SK-N-SH (cell line): ENCODE measurements at regions not wholly inside any gene's neighbourhood (a gene's known extent, or its start where the extent isn't known, plus 50 kb on each side); places are given as distances from the start of the nearest gene placed in this dataset.

Source experiments
- CTCF ChIA-PET: fragments of 300-600, 350-600 bp; formaldehyde crosslinking; extraction: SDS; loops from one replicate; lab custom pipeline; 2021; lab: Yijun Ruan, JAX
- POLR2A ChIA-PET: fragments of 350-600 bp; sonication (Branson Sonifier 250); formaldehyde crosslinking; extraction: SDS; loops from one replicate; lab custom pipeline; 2020; ENCODE audit warnings: antibody characterized with exemption, inconsistent platforms; lab: Yijun Ruan, JAX
- DNase-seq: peaks from one replicate; pipeline ENCODE4 v3.0.0; 2012
- H2AFZ ChIP-seq: fragments of 200-600 bp; sonication (generic); 2 replicates; pipeline ENCODE4 v1.8.1; 2016; ENCODE audit warnings: antibody characterized with exemption, mild to moderate bottlenecking, low read depth
- H3F3A ChIP-seq: fragments of 200-600 bp; sonication (generic); replicated peaks from 2 replicates; pipeline ENCODE3; 2016; ENCODE audit warnings: antibody characterized with exemption, mild to moderate bottlenecking; ENCODE audit not compliant: insufficient read depth
- H3K27ac ChIP-seq, 2 experiments: fragments of 200-500 bp in 1 of 2; fragments of 200-600 bp in 1 of 2; sonication (Bioruptor generic) in 1 of 2; sonication (generic), shearing (Covaris generic) in 1 of 2; 2 replicates each; pipeline versions ENCODE4 v1.5.1 to v1.6.1; 2014 to 2016; ENCODE audit warnings: low read depth in 2 of 2, inconsistent platforms in 1 of 2, low read length in 1 of 2, mild to moderate bottlenecking in 1 of 2, mixed read lengths in 1 of 2
- H3K27me3 ChIP-seq: fragments of 200-600 bp; sonication (generic), shearing (Covaris generic); 2 replicates; pipeline ENCODE4 v1.6.1; 2016; ENCODE audit warnings: mixed run types; ENCODE audit not compliant: insufficient read depth
- H3K36me3 ChIP-seq, 2 experiments: fragments of 200-500 bp in 1 of 2; fragments of 200-600 bp in 1 of 2; sonication (Bioruptor generic) in 1 of 2; sonication (generic) in 1 of 2; replicated peaks in 1 of 2; 2 replicates each; pipeline versions ENCODE3 to v1.5.1; 2014 to 2016; ENCODE audit warnings: low read length in 1 of 2, mild to moderate bottlenecking in 1 of 2; ENCODE audit not compliant: insufficient read depth in 2 of 2, control insufficient read depth in 1 of 2
- H3K4me1 ChIP-seq, 2 experiments: fragments of 200-500 bp in 1 of 2; fragments of 200-600 bp in 1 of 2; sonication (Bioruptor generic) in 1 of 2; sonication (generic), shearing (Covaris generic) in 1 of 2; 2 replicates each; pipeline versions ENCODE4 v1.5.1 to v1.6.1; 2014 to 2016; ENCODE audit warnings: low read depth in 1 of 2, low read length in 1 of 2, mixed run types in 1 of 2; ENCODE audit not compliant: insufficient read depth in 2 of 2, control insufficient read depth in 1 of 2
- H3K4me2 ChIP-seq: fragments of 200-600 bp; sonication (generic), shearing (Covaris generic); 2 replicates; pipeline ENCODE4 v1.6.1; 2017; ENCODE audit warnings: mixed run types
- H3K4me3 ChIP-seq, 2 experiments: fragments of 200-500 bp in 1 of 2; fragments of 200-600 bp in 1 of 2; sonication (Bioruptor generic) in 1 of 2; sonication (generic), shearing (Covaris generic) in 1 of 2; 2 replicates each; pipeline versions ENCODE4 v1.5.1 to v1.8.1; 2014 to 2016; ENCODE audit warnings: low read depth in 2 of 2, inconsistent platforms in 1 of 2, low read length in 1 of 2, mild to moderate bottlenecking in 1 of 2, mixed read lengths in 1 of 2, moderate library complexity in 1 of 2
- H3K79me2 ChIP-seq: fragments of 200-600 bp; sonication (generic); 2 replicates; pipeline ENCODE4 v1.8.1; 2017; ENCODE audit warnings: mild to moderate bottlenecking; ENCODE audit not compliant: insufficient read depth
- H3K9ac ChIP-seq: fragments of 200-600 bp; sonication (generic); 2 replicates; pipeline ENCODE4 v1.6.1; 2017; ENCODE audit warnings: mixed run types
- H3K9me2 ChIP-seq: fragments of 200-600 bp; sonication (generic); 2 replicates; pipeline ENCODE4 v1.6.1; 2017; ENCODE audit warnings: mixed run types
- H3K9me3 ChIP-seq: fragments of 200-600 bp; sonication (generic); 2 replicates; pipeline ENCODE4 v1.6.1; 2017; ENCODE audit warnings: mixed run types, mild to moderate bottlenecking, moderate library complexity
- H4K20me1 ChIP-seq: fragments of 200-600 bp; sonication (generic); 2 replicates; pipeline ENCODE4 v1.6.1; 2017; ENCODE audit warnings: mild to moderate bottlenecking, mixed run types; ENCODE audit not compliant: insufficient read depth
- CTCF ChIP-seq: fragments of 200-600 bp; sonication (generic); IDR thresholded peaks from 2 replicates; pipeline ENCODE4 v1.6.1; 2017; ENCODE audit warnings: antibody characterized with exemption, mild to moderate bottlenecking, moderate library complexity
- ELF1 ChIP-seq: IDR thresholded peaks from 2 replicates; pipeline ENCODE4 v1.4.0; 2012
- EP300 ChIP-seq, 2 experiments: IDR thresholded peaks; 2 replicates each; pipeline versions ENCODE4 v1.4.0 to v1.6.1; 2012; ENCODE audit warnings: borderline replicate concordance in 1 of 2, low read depth in 1 of 2, low read length in 1 of 2
- FOSL2 ChIP-seq: IDR thresholded peaks from 2 replicates; pipeline ENCODE4 v1.4.0; 2012; ENCODE audit warnings: low read depth, mild to moderate bottlenecking, moderate library complexity, borderline replicate concordance
- FOXJ3 ChIP-seq: sonication (generic); formaldehyde crosslinking; IDR thresholded peaks from 2 replicates; pipeline ENCODE4 v1.5.1; 2020; ENCODE audit warnings: mild to moderate bottlenecking, missing genetic modification reagents
- FOXM1 ChIP-seq: IDR thresholded peaks from 2 replicates; pipeline ENCODE4 v1.4.0; 2012; ENCODE audit warnings: low read depth, mild to moderate bottlenecking
- GABPA ChIP-seq: IDR thresholded peaks from 2 replicates; pipeline ENCODE4 v1.4.0; 2012; ENCODE audit warnings: low read depth, mild to moderate bottlenecking
- GATA2 ChIP-seq: sonication (generic); formaldehyde crosslinking; IDR thresholded peaks from 2 replicates; pipeline ENCODE4 v1.5.0; 2020; ENCODE audit warnings: mild to moderate bottlenecking, missing genetic modification reagents
- IRF3 ChIP-seq: fragments of 150-350 bp; IDR thresholded peaks from 2 replicates; pipeline ENCODE4 v1.6.1; 2016; ENCODE audit warnings: mild to moderate bottlenecking, low read depth, low read length
- MAX ChIP-seq: IDR thresholded peaks from 2 replicates; pipeline ENCODE4 v1.4.0; 2012; ENCODE audit warnings: low read depth
- MEF2A ChIP-seq: IDR thresholded peaks from 2 replicates; pipeline ENCODE4 v1.4.0; 2012; ENCODE audit warnings: low read depth, borderline replicate concordance
- NFIC ChIP-seq: IDR thresholded peaks from 2 replicates; pipeline ENCODE4 v1.4.0; 2012; ENCODE audit warnings: borderline replicate concordance
- PBX3 ChIP-seq: IDR thresholded peaks from 2 replicates; pipeline ENCODE4; 2012
- RCOR1 ChIP-seq: fragments of 150-350 bp; IDR thresholded peaks from 2 replicates; pipeline ENCODE4 v1.6.1; 2017; ENCODE audit warnings: antibody characterized with exemption, low read length
- REST ChIP-seq: IDR thresholded peaks from 2 replicates; pipeline ENCODE4 v1.6.1; 2012; ENCODE audit warnings: mild to moderate bottlenecking, low read depth, low read length, moderate library complexity
- SMC3 ChIP-seq: IDR thresholded peaks from 2 replicates; pipeline ENCODE4 v1.6.1; 2012; ENCODE audit warnings: low read depth, low read length, improper control_type of control experiment
- TEAD4 ChIP-seq: IDR thresholded peaks from 2 replicates; pipeline ENCODE4 v1.4.0; 2012; ENCODE audit warnings: mild to moderate bottlenecking, borderline replicate concordance; ENCODE audit not compliant: insufficient read depth
- USF1 ChIP-seq: IDR thresholded peaks from 2 replicates; pipeline ENCODE4 v1.4.0; 2012; ENCODE audit warnings: low read depth, borderline replicate concordance
- USF2 ChIP-seq: fragments of 150-350 bp; IDR thresholded peaks from 2 replicates; pipeline ENCODE4 v1.6.1; 2017; ENCODE audit warnings: antibody characterized with exemption, low read length, low read depth, borderline replicate concordance

- POLR2A ChIA-PET: no interaction called here
These were observed 113.5 kb upstream of the EDNRB start for GRCh38 chr13:78032132-78032531.

More at GRCh38 chr13:78032132-78032531, 113.5 kb upstream of the EDNRB start:
- Histone ChIP-seq H3K79me2 (no peaks in the 10 kb centered on the region), H3K4me3 (no peak overlapping the region), H3K4me2 (no peak overlapping the region), H2AFZ (no peak overlapping the region), H3K9me2 (0 out of 2 replicates have a peak, but pooled peaks cover 3% of the 10 kb centered on the region), H3K9ac (no peak overlapping the region), H3K36me3 (no peaks in the 10 kb centered on the region), H3K27ac (no peak overlapping the region), H3K4me1 (no peaks in the 10 kb centered on the region), H4K20me1 (no peaks in the 10 kb centered on the region), H3K27me3 (no peaks in the 10 kb centered on the region), H3K9me3 (no peaks in the 10 kb centered on the region), H3F3A (no peaks in the 10 kb centered on the region)
- CTCF ChIA-PET: no interaction called here
- no peak for TF ChIP-seq MAX
- no peak for TF ChIP-seq GATA2 (CRISPR knock-in tag)
- TF ChIP-seq GABPA: no peak
- no peak for TF ChIP-seq ELF1
- TF ChIP-seq CTCF: no peak
- no peak for TF ChIP-seq USF2
- no peak for TF ChIP-seq FOSL2
- TF ChIP-seq MEF2A: no peak
- TF ChIP-seq SMC3: no peak
- no peak for TF ChIP-seq FOXJ3 (CRISPR knock-in tag)
- no peak for TF ChIP-seq IRF3
- no peak for TF ChIP-seq TEAD4
- no peak for TF ChIP-seq PBX3
- no peak for TF ChIP-seq RCOR1
- no peak for TF ChIP-seq FOXM1
- TF ChIP-seq EP300 (IDR thresholded peaks at IDR 0.05; ENCODE audit: borderline replicate concordance in 1 of 2, low read depth in 1 of 2, low read length in 1 of 2): no peak
- no peak for TF ChIP-seq NFIC
- TF ChIP-seq REST: no peak
- no peak for TF ChIP-seq USF1
- no peak for DNase-seq
